SKM-1 treated with dmso at 0.1 percent for 144 hours (cell line): ENCODE measurements at regions not wholly inside any gene's neighbourhood (a gene's known extent, or its start where the extent isn't known, plus 50 kb on each side); places are given as distances from the start of the nearest gene placed in this dataset.
"Not testable (repeated sequence)": the region's sequence is repeated elsewhere in the genome, so short reads cannot be mapped to it uniquely, and the experiment has no call there.

ENCODE experiments used
- DNase-seq: peaks from one replicate; lab custom pipeline; 2025; ENCODE audit not compliant: unreplicated experiment; lab: John Stamatoyannopoulos, UW

DNA sequence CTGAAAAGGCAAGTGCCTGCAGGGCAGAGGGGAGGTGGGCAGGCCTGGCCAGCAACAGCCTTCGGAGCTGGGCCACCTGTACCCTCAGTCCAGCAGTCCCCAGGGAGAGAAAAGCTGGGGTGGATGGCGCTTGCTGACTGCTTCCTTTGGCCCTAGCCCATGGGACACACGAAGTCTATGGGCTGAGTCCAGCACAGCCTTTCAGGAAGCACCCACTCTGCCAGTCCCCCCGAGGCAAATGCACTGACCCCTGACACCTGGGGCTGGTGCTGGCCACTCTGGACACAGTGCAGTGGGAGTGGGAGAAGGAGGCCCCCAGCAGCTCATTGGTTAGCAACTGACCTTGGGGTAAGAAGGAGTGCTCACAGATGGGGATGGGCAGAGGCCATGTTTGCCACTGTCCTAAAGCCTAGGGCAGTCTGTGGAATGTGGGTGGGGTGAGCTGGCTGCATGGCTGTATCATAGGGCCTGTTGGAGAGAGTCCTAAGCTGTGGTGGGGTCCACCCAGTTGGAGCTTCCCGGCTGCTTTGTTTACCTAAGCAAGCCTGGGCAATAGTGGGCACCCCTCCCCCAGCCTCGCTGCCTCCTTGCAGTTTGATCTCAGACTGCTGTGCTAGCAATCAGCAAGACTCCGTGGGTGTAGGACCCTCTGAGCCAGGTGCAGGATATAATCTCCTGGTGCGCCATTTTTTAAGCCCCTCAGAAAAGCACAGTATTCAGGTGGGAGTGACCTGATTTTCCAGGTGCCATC lies 240.2 kb downstream of the ANKRD30B start:
- DNase-seq: not testable (repeated sequence)

DNA sequence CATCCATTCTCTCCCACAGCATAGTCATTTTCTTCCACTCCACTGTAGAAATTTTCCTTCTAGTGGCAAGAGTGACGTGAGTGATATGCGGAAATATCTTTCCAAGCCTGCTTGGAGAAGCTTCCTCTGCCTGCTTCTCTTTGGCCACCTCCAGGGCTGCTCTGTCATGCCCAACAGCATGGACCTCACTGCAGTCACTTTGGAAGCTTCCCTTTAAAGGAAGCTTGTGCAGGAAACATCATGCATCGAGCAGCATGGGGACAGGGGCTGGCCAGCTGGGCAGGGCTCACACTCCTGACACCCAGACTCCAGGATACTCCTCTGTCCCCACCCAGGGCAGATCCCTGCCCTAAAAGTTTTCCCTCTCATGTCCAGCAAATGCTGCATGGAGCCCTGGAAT lies 241.6 kb downstream of the ANKRD30B start:
- not testable (repeated sequence) for DNase-seq

DNA sequence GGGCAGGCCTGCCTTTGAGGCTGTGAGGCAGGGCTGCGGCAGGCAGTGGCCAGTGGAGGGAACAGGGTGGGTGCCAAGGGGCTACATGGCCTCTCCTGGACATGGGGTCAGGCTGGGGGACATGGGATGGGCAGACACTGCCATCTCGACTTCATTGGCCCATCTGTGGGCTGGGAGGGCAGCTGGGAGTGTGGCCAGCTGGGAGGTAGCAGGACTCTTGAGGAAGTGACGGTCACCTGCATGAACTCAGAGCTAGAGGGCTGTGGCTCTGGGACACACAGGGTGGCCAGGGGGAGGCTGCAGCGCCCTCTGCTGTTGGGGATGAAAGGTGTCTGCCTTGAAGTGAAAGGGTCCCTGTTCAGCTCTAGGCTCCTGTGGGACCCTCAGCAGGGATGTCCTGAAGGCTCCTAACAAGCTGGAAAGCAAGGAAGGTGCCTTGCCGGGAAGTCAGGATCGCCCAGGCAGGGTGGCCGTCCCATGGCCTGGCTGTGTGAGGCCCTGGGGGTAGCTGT lies 244.0 kb downstream of the ANKRD30B start:
- not testable (repeated sequence) for DNase-seq

DNA sequence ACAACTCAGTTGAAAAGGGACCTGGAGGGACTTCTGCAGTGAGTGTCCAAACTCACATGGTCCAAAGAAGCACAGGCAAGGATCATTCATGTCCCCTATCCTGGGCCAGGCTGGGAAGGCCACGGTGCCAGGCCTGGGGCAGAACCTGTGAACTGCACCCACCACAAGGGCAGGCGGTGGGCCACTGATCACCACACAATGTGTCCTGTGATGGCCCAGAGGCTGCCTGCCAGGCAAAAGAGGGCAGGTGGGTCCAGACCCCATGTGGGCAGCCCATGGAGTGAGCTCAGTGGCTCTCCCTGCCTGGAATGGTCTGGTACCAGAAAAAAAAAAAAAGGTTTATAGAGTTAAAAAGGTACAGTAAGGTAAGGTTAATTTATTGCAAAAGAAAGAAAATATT lies 244.8 kb downstream of the ANKRD30B start:
- not testable (repeated sequence) for DNase-seq

DNA sequence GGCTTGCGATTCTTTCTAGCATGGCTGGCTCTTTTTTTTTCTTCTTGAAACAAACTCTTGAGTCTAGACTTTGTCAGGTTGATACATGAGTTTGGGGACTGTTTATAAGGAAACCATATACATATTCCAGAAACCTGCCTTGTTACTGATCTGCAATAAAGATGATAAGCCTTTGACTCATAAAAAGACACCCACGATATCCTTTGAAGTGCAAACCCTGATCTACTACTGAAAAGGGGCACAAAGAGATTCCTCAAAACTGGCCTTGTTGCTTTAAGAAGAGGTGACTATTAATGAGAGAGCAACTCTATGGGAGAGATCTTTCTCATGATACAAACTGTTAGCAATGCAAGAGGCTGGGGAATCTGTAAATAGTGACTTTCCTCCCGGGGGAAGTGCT lies 247.1 kb downstream of the ANKRD30B start:
- DNase-seq: not testable (repeated sequence)

DNA sequence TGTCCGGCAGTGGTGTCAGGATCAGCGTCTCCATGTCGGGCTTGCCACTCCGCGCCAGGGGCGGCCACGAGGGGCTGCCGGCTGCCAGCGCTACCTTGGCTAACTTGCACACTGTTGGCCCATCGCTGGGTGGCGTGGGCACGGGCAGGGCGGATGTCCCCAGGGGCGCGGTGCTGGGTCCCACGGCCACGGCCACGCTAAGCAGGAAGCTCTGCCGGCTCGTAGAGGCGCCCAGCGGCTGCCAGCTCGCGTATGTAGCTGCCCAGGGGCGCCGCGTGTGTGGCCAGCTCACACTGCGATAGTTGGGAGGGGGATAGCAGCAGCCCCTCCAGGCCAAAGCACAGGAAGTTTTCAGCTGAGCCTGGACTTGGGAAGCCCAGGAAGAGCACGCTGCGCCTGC lies 249.4 kb downstream of the ANKRD30B start:
- DNase-seq: no peak

DNA sequence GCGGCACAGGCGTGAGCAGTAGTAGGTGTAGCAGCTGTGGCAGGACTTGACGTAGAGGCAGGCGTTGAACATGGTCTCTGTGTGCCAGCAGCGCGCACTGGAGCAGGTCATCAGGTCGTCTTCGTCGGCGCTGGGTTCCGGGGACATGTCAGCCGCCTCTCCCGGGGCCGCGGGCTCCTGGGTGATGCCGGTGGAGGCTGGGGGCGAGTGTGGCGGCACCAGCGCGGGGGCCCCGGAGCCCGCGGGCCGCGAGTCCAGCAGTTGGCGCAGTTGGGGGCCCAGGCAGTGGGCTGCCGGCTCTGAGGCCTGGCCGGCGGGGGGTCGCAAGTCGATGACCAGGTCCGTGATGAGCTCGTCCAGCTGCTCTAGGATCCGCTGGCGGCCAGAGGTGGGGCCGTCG lies 249.9 kb downstream of the ANKRD30B start:
- DNase-seq: not testable (repeated sequence)

DNA sequence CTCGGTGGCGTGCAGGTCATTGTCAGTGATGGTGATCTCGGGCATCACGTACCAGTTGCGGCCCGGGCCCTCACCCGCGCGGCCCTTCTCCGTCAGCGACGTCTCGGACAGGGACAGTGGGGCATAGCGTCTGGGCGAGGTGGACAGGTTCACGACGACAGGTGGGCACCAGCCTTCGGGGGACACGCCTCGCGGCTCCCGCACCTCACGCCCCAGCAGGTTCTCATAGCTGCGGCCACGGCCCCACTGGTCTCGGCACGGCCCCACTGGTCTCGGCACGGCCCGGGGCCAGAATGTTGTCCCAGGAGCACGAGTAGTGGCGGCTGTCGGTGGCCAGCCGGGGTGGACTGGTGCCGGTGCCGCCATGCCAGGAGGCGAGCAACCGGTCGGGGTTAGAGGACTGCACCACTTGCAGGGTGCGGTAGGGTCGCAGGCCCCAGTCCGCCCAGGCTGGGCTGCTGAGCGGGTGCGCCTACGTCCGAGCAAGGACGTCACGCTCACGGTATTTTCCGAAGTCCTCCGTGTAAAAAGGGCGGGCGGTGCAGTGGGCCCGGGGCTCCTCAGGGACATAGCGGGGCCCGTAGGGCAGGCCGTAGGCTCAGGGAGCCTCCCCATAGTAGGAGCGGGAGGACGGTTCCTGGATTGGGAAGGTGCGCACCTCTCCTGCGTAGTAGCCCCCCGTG lies 250.5 kb downstream of the ANKRD30B start:
- DNase-seq: not testable (repeated sequence)

DNA sequence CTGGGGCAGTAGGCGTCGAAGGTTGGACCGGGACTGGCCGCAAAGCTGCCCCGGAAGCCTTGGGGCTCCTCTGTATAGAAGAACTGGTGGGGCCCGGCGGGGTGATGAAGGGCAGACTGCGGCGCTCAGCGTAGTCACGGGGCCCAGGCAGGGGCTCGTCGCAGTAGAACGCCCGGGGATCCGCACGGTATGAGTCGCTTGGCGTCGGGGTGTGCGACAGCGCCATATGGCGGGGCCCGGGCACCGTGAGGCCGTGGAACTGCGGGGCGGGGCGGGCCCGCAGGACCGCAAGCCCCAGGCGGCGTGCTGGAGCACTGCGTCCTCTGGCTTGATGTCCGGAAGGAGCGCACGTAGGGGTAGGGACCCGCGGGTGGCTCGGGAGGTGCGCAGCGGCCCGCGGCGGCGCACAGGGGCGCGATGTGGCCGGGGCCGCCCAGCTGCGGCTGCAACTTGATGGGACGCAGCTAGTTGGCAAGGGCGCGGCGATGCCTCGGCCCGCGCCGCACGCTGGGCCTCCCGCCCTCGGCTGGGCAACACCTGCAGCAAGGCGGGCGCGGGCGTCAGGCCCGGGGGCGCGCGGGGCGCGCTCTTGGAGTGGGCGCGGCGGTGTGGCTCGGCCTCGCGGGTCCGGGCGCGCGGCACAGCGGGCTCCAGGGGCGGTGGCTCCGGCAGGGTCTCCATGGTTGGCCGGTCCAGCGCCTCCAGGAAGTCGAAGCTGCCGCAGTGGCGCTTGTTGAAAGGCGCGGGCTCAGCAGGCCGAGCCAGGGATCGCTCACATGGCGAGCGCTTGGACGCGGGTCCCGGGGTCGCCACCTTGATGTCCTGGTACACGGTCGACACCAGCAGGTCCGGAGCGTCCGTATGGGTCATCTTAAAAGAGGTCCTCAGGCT lies 251.4 kb downstream of the ANKRD30B start:
- no peak for DNase-seq

DNA sequence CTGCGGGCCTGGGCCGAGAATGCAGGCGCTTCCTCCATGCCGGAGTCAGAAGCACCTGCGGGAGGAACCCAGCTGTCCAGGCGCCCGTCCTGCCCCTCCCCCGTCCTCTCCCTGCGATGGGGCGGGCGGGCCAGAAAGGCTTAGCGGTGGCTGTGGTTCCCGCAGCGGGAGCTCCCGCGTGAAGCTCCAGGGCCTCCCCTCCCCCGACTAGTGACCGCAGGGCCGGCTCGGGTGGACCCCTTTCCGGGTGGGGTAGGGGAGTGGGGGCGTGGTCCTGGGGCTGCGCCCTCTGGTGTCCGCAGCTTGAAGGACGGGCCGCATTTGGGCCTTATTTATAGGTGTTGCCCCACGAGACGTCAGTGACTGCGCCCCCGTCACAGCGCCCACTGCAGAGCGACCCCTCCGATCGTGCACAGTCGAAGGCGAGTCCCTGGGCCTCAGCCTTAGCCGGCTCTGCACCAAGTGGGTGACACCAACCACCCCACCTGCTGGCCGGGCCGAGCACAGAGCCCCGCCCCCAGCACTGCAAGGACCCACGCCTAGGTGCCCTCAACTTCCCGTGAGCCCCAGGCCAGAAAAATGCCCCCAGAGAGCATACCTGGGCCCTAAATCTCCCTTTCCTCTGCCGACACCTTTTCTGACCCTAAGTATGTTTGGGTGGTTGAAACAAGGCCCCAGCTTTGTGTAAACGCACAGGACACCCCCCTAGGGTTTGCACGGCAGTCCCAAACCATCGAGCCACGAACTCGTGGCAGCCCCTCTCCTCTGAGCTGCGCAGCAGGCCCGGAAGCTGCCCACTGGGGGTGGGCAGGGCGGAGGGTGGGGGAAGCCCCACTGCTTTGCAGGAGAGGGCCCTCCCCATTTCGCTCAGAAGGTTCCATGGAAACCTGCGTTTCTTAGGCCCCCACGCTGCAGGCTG lies 252.4 kb downstream of the ANKRD30B start:
- not testable (repeated sequence) for DNase-seq

DNA sequence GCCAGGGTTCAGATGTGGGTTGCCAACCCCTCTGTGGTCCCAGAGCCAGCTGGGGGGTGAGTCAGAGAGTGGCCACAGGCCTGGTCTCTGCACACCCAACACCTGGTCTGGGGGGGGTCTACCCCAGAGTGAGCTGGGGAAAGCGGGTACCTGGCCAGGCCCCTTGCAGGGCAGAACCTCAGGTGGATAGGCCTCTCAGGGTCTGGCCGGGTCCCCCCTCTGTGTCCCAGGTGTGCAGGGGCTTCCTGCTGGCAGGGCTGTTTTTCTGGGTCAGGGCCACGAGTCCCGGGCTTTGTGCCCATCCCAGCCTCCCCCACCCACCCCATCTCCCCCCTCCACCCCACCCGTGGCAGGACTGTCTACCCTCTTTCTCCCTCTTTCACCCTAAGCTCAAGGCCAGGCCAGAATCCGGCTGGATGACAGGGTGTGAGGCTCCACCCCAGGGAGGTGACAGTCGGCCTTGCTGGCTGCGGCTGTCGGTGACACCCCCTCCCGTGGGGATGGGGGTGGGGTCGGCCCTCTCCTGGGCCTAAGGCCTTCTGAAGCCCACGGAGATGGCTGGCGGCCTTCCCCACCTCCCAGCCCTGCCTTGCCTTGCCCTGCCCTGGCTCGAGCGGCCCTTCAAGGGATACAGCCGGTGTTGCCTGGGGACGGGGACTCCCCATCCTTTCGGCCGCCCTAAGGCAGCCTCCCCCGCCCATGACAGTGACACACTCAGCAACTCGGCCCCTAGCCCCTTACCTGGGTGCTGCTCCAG lies 253.2 kb downstream of the ANKRD30B start:
- not testable (repeated sequence) for DNase-seq

DNA sequence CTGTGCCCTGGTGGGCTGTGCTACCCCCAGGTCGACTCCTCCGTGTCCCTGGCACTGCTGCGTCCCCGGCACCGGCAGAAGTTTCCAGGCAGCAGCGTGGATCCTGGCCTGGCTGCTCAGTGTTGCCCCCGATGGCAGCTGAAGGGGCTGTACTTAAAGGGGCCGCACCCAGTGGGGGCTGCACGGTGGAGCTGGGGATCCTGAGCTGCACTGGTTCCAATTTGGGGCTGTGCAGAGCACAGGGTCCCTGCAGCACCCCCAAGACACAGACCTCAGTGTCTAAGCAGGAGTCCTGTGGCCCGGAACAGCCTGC lies 253.8 kb downstream of the ANKRD30B start:
- not testable (repeated sequence) for DNase-seq

DNA sequence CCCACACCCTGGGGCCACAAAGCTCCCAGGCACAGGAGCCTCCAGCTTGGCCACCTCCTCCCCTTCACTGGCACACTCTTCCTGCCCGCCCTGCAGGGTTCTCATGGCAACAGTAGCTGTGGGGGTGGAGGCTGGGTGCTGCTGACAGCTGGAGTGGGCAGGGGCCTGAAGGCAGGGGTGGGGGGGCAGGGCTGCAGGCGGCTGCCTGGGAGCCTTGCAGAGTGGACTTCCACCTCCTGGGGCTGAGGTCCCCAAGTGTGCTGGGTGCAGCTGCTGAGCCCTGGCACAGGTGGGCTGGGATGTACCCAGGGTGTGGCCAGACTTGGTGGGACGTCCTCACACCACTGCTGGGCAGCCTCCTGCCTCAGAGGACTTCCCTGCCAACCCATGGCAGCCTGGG lies 254.8 kb downstream of the ANKRD30B start:
- not testable (repeated sequence) for DNase-seq

DNA sequence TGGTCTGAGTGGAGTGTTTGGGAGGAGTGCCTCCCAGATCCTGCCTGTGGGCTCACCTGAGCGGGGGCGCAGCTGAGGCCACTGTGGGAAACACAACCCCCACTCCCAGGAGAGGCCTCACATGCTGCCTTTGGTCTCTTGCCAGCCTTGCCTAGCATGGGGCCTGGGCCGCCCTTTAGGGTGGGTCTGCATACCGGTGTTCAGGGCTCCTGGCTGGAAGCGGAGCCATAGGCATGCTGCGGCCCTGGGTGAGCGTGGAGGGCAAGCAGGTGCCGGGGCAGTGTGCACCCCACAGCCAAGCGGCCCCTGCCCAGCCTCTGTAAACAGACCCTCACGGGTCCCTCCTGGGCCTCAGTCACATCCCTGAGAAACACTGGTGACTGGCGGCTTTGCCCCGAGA lies 255.3 kb downstream of the ANKRD30B start:
- DNase-seq: not testable (repeated sequence)

DNA sequence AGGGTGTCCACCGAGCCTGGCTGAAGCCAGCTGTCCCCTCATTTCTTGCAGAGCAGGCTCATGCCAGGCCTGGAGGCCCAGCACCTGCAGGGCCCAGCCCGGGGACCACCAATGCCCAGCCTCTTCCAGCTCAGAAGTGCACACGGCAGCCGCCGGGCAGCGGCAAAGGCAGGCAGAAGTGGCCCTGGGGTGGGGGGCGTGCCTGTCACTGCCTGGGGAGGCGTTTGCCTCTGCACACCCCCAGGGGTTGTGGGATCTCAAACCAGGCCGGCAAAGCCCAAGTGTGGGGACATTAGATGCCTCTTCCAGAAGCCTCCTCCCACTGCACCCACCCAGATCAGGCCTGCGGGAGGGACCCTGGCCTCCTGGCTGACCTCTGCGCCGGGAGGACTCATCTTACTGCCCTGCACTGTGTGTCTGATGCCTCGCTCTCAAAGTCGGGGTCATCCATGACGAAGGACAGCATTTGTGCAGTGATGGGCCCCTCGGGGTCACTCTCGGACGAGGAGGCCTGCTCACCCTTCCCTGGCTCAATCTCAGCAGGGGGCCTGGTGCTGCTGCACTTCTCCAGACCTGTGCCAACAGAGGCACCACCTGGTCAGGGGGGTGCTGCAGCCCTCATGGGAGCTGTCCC lies 255.8 kb downstream of the ANKRD30B start:
- DNase-seq: not testable (repeated sequence)

DNA sequence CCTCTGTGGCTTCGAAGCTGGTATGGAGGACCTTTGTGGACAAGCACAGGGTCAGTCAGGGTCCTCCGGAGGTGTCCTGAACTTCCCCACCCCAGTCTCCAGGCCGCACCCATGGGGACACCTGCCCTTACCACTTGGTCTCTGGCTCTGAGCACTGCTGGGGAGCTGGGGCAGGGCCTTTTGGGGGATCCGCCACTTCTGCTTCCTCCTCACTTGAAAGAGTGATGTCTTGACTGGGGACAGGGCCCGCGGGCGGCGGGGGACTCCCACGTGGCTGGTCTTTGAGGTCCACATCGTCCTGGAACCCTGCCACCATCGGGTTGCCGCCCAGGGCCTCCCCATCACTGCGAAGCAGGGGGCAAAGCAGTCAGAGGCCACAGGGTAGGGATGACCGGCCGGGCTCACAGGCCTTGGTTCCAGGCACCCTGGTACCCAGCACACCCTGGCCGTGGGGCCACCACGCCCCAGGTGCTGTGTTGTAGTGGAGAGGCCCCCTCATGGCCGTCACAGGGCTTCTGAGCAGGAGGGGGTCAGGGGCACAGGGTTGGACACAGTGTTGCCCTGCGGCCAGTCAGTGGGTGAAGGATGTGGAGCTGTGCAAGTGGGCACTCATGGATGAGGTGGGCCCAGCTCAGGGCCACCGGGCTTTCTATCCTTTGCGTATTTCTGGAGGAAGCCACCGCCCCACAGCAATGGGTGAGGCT lies 256.4 kb downstream of the ANKRD30B start:
- not testable (repeated sequence) for DNase-seq

DNA sequence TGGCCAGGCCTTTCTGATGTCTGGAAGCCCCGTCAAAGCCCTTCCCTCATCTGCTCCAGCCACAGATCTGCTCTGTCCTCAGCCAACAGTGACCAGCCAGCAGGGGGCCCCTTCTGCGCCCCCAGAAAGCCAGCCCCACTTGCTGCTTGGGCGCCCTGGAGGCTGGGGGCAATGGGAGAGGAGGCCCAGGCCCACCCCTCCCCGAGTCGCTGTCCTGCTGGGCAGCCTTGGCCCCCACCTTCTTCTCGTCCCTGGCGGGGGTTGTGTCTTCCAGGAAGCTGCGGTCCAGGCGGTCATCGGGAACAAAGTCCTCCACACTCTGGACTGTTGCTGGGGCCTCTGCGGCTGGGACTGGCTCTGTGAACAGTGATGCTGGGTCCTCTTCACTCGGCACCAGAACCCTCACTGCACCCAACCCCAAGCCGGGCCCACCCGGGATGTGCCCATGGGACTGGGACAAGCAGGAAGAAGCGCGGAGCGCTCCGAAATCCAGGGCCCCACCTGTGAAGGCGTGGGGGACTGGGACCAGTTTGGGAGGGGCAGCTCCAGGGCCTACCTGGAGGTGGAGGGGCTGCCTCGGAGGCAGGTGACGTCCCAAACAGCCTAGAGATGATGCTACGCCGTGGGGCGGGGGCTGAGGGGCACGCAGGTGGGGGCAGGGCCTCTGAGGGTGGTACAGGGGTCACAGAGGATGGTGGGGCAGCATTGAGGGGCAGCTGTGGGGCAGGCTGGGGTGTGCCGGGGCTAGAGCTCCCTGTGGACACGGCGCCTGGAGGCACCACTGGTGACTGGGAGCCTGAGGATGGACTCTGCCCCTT lies 257.6 kb downstream of the ANKRD30B start:
- DNase-seq: no peak

DNA sequence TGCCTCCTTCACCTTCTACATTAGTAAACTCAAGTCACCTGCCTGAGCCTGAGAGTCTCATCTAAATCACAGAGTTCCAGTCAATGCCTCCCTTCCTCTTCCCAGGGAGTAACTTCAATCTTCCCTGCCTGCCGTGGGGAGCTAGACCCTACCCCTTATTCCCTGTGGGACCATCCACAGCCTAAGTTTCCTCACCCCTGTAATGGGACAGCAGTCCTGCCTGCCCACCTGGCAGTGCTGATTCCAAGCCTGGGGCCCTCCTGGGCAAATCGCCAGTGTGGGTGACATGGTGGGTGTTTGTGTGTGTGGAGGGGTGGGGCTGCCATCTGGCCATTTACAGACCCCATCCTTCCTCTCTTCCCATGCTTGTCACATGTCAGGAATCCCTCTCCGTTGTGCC lies 258.6 kb downstream of the ANKRD30B start:
- not testable (repeated sequence) for DNase-seq
